ENCODE measurements at regions not wholly inside any gene's neighbourhood (a gene's known extent, or its start where the extent isn't known, plus 50 kb on each side); places are given as distances from the start of the nearest gene placed in this dataset.

DNA sequence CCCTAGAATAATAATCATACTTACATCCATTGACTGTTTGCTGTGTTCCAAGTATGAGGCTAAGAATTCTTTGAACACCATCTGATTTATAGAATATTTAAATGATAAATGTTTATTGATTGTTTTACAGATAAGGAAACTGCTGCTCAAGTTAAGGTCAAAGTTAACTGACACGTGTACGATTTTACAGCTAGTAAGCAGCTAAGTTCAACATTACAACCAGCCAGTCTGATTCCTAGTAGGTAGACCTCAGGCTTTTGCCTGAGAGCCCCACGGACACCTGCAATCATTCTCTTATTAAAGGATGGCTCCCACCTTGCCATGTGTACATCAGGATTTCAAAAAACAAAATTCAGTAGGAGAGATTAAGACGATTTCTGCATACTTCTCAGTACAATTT, 141.9 kb downstream of the SPRY2 start:
- no peak overlapping the region for H3K4me3 Mint-ChIP-seq
- H3K27ac Mint-ChIP-seq: peak overlapping the region; percentile 42
- DNase-seq (ENCODE audit: low spot score in 2 of 2, unreplicated experiment in 2 of 2): no peak

DNA sequence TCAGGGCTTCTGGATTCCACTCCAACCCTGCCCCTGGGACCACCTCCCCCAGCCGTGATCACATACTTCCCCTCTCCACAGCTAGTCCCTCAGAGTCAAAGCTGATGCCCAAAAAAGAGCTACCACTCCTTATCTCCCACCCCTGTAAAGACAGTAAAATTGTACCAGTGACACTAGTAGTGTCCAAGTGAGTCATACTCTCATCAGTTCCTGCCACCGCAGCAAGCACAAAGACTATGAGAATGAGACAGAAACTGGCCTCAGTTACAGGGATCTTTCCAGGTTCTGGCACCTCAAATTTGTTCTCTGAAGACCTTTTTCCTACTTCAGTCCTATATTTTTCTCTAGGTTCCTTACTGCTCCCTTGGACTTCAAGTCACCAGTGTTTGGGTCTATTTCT, 144.2 kb downstream of the SPRY2 start:
- H3K27me3 Mint-ChIP-seq (ENCODE audit: low read depth): no peaks in the 10 kb centered on the region
- no peaks in the 10 kb centered on the region for H3K36me3 Mint-ChIP-seq
- TF ChIP-seq, protein P1, sequence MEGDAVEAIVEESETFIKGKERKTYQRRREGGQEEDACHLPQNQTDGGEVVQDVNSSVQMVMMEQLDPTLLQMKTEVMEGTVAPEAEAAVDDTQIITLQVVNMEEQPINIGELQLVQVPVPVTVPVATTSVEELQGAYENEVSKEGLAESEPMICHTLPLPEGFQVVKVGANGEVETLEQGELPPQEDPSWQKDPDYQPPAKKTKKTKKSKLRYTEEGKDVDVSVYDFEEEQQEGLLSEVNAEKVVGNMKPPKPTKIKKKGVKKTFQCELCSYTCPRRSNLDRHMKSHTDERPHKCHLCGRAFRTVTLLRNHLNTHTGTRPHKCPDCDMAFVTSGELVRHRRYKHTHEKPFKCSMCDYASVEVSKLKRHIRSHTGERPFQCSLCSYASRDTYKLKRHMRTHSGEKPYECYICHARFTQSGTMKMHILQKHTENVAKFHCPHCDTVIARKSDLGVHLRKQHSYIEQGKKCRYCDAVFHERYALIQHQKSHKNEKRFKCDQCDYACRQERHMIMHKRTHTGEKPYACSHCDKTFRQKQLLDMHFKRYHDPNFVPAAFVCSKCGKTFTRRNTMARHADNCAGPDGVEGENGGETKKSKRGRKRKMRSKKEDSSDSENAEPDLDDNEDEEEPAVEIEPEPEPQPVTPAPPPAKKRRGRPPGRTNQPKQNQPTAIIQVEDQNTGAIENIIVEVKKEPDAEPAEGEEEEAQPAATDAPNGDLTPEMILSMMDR (IDR thresholded peaks at IDR 0.05; ENCODE audit: unreplicated experiment): no peak
- H3K4me1 Mint-ChIP-seq: peaks cover 39% of the 10 kb centered on the region
- peaks cover 4% of the 10 kb centered on the region for H3K9me3 Mint-ChIP-seq
- H3K27ac Mint-ChIP-seq: no peak overlapping the region
- H3K4me3 Mint-ChIP-seq: no peak overlapping the region
- no peak for DNase-seq (ENCODE audit: low spot score in 2 of 2, unreplicated experiment in 2 of 2)

More for the DNA sequence above, 141.9 kb downstream of the SPRY2 start:
- peaks cover 7% of the 10 kb centered on the region for H3K9me3 Mint-ChIP-seq
- H3K27me3 Mint-ChIP-seq (ENCODE audit: low read depth): no peaks in the 10 kb centered on the region
- peaks cover 39% of the 10 kb centered on the region for H3K4me1 Mint-ChIP-seq
- no peaks in the 10 kb centered on the region for H3K36me3 Mint-ChIP-seq
- TF ChIP-seq, protein P1 (IDR thresholded peaks at IDR 0.05; ENCODE audit: unreplicated experiment): no peak

DNA sequence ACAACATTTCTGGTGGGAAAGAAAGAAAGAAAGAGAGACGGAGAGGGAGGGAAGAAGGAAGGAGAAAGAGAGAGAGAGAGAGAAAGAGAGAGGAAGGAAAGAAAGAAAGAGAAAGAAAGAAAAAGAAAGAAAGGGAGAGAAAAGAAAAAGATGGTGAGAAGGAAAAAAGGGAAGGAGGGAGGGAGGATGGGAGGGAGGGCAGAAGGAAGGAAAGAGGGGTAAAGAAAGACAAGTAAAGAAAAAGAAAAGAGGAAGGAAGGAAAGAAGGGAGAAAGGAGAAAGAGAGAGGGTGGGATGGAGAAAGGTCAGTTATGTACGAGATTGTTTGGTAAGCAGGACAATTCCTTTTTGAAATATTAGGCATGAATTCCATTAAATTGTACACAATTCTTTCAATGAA, 145.3 kb downstream of the SPRY2 start:
- H3K36me3 Mint-ChIP-seq: no peaks in the 10 kb centered on the region
- no peak overlapping the region for H3K27ac Mint-ChIP-seq
- no peak overlapping the region for H3K4me3 Mint-ChIP-seq
- no peak for DNase-seq (ENCODE audit: low spot score in 2 of 2, unreplicated experiment in 2 of 2)
- no peaks in the 10 kb centered on the region for H3K9me3 Mint-ChIP-seq
- TF ChIP-seq, protein P1 (IDR thresholded peaks at IDR 0.05; ENCODE audit: unreplicated experiment): no peak
- H3K27me3 Mint-ChIP-seq (ENCODE audit: low read depth): no peaks in the 10 kb centered on the region
- H3K4me1 Mint-ChIP-seq: peaks cover 38% of the 10 kb centered on the region

DNA sequence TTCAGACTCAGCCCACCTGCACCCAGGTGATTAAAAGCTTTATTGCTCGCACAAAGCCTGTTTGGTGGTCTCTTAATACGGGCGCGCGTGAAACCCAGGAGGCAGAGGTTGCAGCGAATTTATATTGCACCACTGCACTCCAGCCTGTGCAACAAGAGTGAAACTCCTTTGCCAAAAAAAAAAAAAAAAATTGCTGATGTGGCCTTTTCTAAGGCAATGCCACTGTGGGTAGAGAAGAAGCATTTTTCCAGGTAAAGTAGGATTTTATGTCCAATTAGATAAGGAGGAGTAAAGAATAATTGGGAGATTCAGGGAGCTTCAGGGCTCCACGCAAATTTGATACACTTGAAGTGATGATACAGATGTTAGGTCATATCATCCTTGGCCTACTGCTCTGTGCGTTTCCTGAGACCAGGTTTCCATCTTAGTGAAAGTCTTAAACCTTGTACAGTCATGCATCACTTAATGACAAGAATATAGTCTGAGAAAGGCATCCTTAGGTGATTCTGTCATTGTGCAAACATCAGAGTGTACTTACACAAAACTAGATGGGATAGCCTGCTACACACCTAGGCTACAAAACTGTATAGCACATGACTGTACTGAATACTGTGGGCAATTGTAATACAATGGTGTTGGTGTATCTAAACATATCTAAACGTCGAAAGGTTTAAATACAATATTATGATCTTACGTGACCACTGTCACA, 150.9 kb downstream of the SPRY2 start:
- no peak for DNase-seq (ENCODE audit: low spot score in 2 of 2, unreplicated experiment in 2 of 2)
- H3K9me3 Mint-ChIP-seq: no peaks in the 10 kb centered on the region
- H3K27ac Mint-ChIP-seq: no peak overlapping the region
- H3K4me1 Mint-ChIP-seq: peaks cover 1% of the 10 kb centered on the region
- no peak overlapping the region for H3K4me3 Mint-ChIP-seq
- H3K27me3 Mint-ChIP-seq (ENCODE audit: low read depth): no peaks in the 10 kb centered on the region
- no peaks in the 10 kb centered on the region for H3K36me3 Mint-ChIP-seq
- TF ChIP-seq, protein P1 (IDR thresholded peaks at IDR 0.05; ENCODE audit: unreplicated experiment): no peak

DNA sequence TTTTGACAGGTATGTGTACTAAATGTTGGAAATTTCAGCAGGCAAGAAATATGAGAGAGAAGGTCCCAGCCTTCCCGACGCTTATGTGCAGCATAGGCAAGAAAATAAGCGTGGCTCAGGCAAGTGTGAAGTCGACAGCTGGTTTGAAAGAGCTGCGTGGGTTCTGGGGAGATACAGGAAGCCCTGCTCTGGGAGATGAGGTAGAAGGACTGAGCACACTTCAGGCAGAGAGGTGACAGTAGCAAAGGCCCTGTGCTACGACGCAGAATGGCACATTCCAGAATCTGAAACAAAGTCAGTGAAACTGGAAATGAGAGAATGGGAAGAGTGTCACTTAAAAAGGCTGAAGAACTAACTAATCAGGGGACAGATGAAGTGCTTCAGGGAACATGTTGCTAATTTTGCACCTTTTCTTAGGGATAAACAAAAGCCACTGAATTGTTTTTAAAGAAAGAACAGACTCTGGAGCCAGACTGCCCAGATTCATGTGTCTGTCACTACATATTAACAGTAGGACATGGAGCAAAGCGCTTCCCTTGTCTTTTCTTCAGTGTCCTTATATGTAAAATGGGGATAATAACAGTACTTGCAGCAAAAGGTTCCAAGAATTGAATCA, 160.1 kb downstream of the SPRY2 start:
- TF ChIP-seq, protein P1 (IDR thresholded peaks at IDR 0.05; ENCODE audit: unreplicated experiment): no peak
- no peaks in the 10 kb centered on the region for H3K9me3 Mint-ChIP-seq
- no peaks in the 10 kb centered on the region for H3K36me3 Mint-ChIP-seq
- H3K4me1 Mint-ChIP-seq: peaks cover 7% of the 10 kb centered on the region
- H3K4me3 Mint-ChIP-seq: no peak overlapping the region
- DNase-seq (ENCODE audit: low spot score in 2 of 2, unreplicated experiment in 2 of 2): no peak
- H3K27me3 Mint-ChIP-seq (ENCODE audit: low read depth): no peaks in the 10 kb centered on the region
- H3K27ac Mint-ChIP-seq: no peak overlapping the region
